ENCODE measurements at regions not wholly inside any gene's neighbourhood (a gene's known extent, or its start where the extent isn't known, plus 50 kb on each side); places are given as distances from the start of the nearest gene placed in this dataset.

- no peak for TF ChIP-seq EZH2 (IDR thresholded peaks at IDR 0.05; ENCODE audit: borderline replicate concordance, low read depth, low read length, poor library complexity, severe bottlenecking)
- TF ChIP-seq CTCF (conservative IDR thresholded peaks at IDR 0.05; ENCODE audit: low read depth, low read length), result no peak
Observed at GRCh38 chr13:53648673-53649072, 620.1 kb downstream of the OLFM4 start.

Measured in A673 (cell line).